ENCODE measurements at regions not wholly inside any gene's neighbourhood (a gene's known extent, or its start where the extent isn't known, plus 50 kb on each side); places are given as distances from the start of the nearest gene placed in this dataset.

DNA sequence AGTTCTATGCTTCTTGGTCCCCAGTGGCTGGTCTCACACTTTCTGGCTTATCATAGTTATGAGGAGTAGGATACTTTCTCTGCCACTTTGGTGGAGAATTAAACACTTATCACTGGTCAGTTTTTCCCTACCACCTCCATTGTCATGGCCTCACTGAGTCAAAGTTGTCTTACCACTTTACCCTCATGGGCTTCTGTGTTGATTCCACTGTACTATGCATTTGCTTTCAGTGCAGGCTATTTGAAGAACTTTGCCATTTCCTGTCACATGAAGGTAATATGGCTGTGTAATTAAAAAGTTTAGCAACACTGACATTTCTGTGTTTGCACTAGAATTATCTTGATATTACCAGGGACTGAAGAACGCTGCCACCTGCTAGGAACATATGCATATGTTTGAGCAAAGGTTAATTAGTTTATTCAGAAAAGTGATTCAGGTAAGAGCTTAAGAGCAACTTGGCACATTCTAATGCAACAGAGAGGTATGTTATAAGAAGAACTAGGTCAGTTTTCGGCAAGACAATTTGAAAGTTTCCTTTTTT, 377.3 kb downstream of the PDCD6IP start:
- FAIRE-seq (no peak), DNase-seq (ENCODE audit: low read depth, low spot score) (no peak)
- no peaks in the 10 kb centered on the region for H3K27me3 ChIP-seq (ENCODE audit: control insufficient read depth in 2 of 2, insufficient read depth in 2 of 2, low read length in 2 of 2)
- no peaks in the 10 kb centered on the region for H3K9me3 ChIP-seq (replicated peaks; ENCODE audit: control insufficient read depth, insufficient read depth, low read length)
- no TSS peak for BruUV-seq (replicated peaks)
- H3K79me2 ChIP-seq (ENCODE audit: control insufficient read depth, insufficient read depth, low read length), result no peaks in the 10 kb centered on the region
- dilution Hi-C loops (cut with MboI; ENCODE audit: extremely low pct_ligation_motif_present, low sequenced_read_pairs), result no loop called here
- H2AFZ ChIP-seq (ENCODE audit: low read depth, low read length), result no peak overlapping the region
- no peaks in the 10 kb centered on the region for H3K9me1 ChIP-seq (replicated peaks; ENCODE audit: control insufficient read depth, extremely low read depth, insufficient read depth, low read length)
- TF ChIP-seq JUN (IDR thresholded peaks at IDR 0.05; ENCODE audit: borderline replicate concordance, insufficient read depth, insufficient read length, low read depth) (no peak), MYC (IDR thresholded peaks at IDR 0.05; ENCODE audit: low read depth, low read length) (no peak), EZH2 (IDR thresholded peaks at IDR 0.05; ENCODE audit: borderline replicate concordance, low read depth, low read length, severe bottlenecking) (no peak), FOS (IDR thresholded peaks at IDR 0.05; ENCODE audit: borderline replicate concordance, insufficient read depth, low read length) (no peak), POLR2AphosphoS5 (IDR thresholded peaks at IDR 0.05; ENCODE audit: insufficient read depth, low read depth, low read length) (no peak), GATA2 (IDR thresholded peaks at IDR 0.05; ENCODE audit: insufficient read depth, insufficient read length, low read depth, low read length) (no peak), POLR2A (IDR thresholded peaks at IDR 0.05; ENCODE audit: low read depth, low read length) (no peak)
- TF ChIP-seq, protein P1, sequence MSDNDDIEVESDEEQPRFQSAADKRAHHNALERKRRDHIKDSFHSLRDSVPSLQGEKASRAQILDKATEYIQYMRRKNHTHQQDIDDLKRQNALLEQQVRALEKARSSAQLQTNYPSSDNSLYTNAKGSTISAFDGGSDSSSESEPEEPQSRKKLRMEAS (IDR thresholded peaks at IDR 0.05; ENCODE audit: insufficient read depth, insufficient read length), result no peak
- TF ChIP-seq, protein P2, sequence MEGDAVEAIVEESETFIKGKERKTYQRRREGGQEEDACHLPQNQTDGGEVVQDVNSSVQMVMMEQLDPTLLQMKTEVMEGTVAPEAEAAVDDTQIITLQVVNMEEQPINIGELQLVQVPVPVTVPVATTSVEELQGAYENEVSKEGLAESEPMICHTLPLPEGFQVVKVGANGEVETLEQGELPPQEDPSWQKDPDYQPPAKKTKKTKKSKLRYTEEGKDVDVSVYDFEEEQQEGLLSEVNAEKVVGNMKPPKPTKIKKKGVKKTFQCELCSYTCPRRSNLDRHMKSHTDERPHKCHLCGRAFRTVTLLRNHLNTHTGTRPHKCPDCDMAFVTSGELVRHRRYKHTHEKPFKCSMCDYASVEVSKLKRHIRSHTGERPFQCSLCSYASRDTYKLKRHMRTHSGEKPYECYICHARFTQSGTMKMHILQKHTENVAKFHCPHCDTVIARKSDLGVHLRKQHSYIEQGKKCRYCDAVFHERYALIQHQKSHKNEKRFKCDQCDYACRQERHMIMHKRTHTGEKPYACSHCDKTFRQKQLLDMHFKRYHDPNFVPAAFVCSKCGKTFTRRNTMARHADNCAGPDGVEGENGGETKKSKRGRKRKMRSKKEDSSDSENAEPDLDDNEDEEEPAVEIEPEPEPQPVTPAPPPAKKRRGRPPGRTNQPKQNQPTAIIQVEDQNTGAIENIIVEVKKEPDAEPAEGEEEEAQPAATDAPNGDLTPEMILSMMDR (IDR thresholded peaks at IDR 0.05; ENCODE audit: extremely low read depth in 1 of 2, insufficient read depth in 1 of 2, low read depth in 1 of 2, low read length in 2 of 2), result no peak
- ChIA-PET POLR2A (no interaction called here), CTCF (no interaction called here)
- H3K9ac ChIP-seq (replicated peaks; ENCODE audit: extremely low read depth, insufficient read depth, low read length), result no peak overlapping the region
- H3K27ac ChIP-seq (ENCODE audit: insufficient read depth, low read depth, low read length), result no peak overlapping the region
- H3K4me3 ChIP-seq (replicated peaks in 1 of 3; ENCODE audit: insufficient read depth in 1 of 3, low read depth in 1 of 3, low read length in 3 of 3), result no peak overlapping the region
- H4K20me1 ChIP-seq (replicated peaks; ENCODE audit: control insufficient read depth, extremely low read depth, insufficient read depth, low read length), result no peaks in the 10 kb centered on the region
- intact Hi-C loops (cut with micrococcal nuclease), result no loop called here
- no peaks in the 10 kb centered on the region for H3K36me3 ChIP-seq (ENCODE audit: control insufficient read depth in 2 of 2, extremely low read depth in 1 of 2, insufficient read depth in 2 of 2, low read length in 2 of 2)
- no peaks in the 10 kb centered on the region for H3K4me1 ChIP-seq (ENCODE audit: control insufficient read depth, extremely low read depth, insufficient read depth, low read length)
- no peak overlapping the region for H3K4me2 ChIP-seq (ENCODE audit: insufficient read depth, low read length)

Data from endothelial cell of umbilical vein (primary cell).